ENCODE measurements at regions not wholly inside any gene's neighbourhood (a gene's known extent, or its start where the extent isn't known, plus 50 kb on each side); places are given as distances from the start of the nearest gene placed in this dataset.

DNA sequence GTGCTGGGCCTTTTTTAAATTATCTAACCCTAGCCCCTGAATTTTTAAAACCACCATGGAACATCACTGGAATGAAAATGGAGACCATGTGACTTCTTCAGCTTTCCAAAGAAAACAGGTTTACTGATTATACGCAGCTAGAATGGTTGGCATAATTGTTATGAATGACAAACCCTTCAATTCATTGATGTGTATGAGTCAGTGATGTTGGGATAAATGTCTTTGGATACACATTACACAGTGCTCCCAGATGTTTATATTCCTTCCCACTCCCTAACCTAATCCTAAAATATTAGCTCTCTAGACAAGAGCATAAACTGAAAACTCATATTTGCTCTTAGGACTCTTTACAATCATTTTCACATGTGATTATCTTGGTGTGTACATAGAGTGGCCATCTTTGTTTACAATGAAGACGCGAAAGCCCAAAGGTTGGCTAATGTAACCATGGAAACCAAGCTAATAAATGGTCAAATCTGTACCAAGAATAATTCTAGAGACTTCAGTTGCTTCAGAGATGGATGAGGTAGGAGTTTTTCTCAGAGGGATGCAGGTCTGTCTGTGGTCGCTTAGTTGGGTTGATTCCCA lies 131.2 kb upstream of the HMHB1 start:
- no peak overlapping the region for H3K9ac ChIP-seq
- no peaks in the 10 kb centered on the region for H3K27me3 ChIP-seq (ENCODE audit: insufficient read depth, low read depth)
- H2AFZ ChIP-seq (ENCODE audit: low read depth): no peak overlapping the region
- H3K27ac ChIP-seq: no peak overlapping the region
- no peaks in the 10 kb centered on the region for H4K20me1 ChIP-seq (ENCODE audit: insufficient read depth)
- H3K4me2 ChIP-seq: no peak overlapping the region
- H3K4me3 ChIP-seq (IDR thresholded peaks at IDR 0.05; ENCODE audit: insufficient read depth, low read depth, low read length): no peak overlapping the region
- TF ChIP-seq, protein P1, sequence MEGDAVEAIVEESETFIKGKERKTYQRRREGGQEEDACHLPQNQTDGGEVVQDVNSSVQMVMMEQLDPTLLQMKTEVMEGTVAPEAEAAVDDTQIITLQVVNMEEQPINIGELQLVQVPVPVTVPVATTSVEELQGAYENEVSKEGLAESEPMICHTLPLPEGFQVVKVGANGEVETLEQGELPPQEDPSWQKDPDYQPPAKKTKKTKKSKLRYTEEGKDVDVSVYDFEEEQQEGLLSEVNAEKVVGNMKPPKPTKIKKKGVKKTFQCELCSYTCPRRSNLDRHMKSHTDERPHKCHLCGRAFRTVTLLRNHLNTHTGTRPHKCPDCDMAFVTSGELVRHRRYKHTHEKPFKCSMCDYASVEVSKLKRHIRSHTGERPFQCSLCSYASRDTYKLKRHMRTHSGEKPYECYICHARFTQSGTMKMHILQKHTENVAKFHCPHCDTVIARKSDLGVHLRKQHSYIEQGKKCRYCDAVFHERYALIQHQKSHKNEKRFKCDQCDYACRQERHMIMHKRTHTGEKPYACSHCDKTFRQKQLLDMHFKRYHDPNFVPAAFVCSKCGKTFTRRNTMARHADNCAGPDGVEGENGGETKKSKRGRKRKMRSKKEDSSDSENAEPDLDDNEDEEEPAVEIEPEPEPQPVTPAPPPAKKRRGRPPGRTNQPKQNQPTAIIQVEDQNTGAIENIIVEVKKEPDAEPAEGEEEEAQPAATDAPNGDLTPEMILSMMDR (conservative IDR thresholded peaks at IDR 0.05; ENCODE audit: low read depth, low read length): no peak
- H3K79me2 ChIP-seq (ENCODE audit: insufficient read depth, low read depth): no peaks in the 10 kb centered on the region
- H3K36me3 ChIP-seq (ENCODE audit: insufficient read depth): no peaks in the 10 kb centered on the region
- peaks cover 3% of the 10 kb centered on the region for H3K4me1 ChIP-seq (ENCODE audit: low read depth, poor library complexity, severe bottlenecking)

DNA sequence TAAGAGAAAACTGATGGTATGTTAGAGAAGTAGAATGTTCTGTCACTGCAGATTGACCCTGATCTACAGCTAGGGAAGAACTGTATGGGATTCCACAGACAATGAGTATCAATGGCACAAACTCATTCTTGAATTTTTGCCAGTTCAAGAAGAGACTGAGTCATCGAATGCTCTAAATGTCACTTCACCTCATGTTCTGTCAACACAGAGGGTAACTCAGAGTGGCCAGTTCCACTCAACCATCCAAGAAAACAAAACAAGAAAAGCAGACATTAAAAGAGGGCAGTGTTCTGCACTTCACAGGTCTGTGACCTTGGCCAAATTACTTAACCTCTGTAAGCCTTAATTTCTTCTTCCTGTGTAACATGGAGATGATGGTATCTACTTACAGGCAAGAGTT lies 132.2 kb upstream of the HMHB1 start:
- TF ChIP-seq, protein P1 (conservative IDR thresholded peaks at IDR 0.05; ENCODE audit: low read depth, low read length): no peak
- Histone ChIP-seq H3K79me2 (ENCODE audit: insufficient read depth, low read depth) (no peaks in the 10 kb centered on the region), H3K4me2 (no peak overlapping the region), H4K20me1 (ENCODE audit: insufficient read depth) (no peaks in the 10 kb centered on the region), H3K27ac (no peak overlapping the region), H3K9ac (no peak overlapping the region), H3K36me3 (ENCODE audit: insufficient read depth) (no peaks in the 10 kb centered on the region), H3K4me3 (IDR thresholded peaks at IDR 0.05; ENCODE audit: insufficient read depth, low read depth, low read length) (no peak overlapping the region), H3K4me1 (ENCODE audit: low read depth, poor library complexity, severe bottlenecking) (peaks cover 3% of the 10 kb centered on the region), H2AFZ (ENCODE audit: low read depth) (no peak overlapping the region), H3K27me3 (ENCODE audit: insufficient read depth, low read depth) (no peaks in the 10 kb centered on the region)

GRCh38 chr5:143678148-143678905 lies 133.6 kb upstream of the HMHB1 start:
- H3K4me1 ChIP-seq (ENCODE audit: low read depth, poor library complexity, severe bottlenecking): peaks cover 3% of the 10 kb centered on the region
- H3K79me2 ChIP-seq (ENCODE audit: insufficient read depth, low read depth): no peaks in the 10 kb centered on the region
- H3K4me3 ChIP-seq (IDR thresholded peaks at IDR 0.05; ENCODE audit: insufficient read depth, low read depth, low read length): no peak overlapping the region
- no peaks in the 10 kb centered on the region for H4K20me1 ChIP-seq (ENCODE audit: insufficient read depth)
- H2AFZ ChIP-seq (ENCODE audit: low read depth): no peak overlapping the region
- no peaks in the 10 kb centered on the region for H3K36me3 ChIP-seq (ENCODE audit: insufficient read depth)
- H3K4me2 ChIP-seq: no peak overlapping the region
- H3K27ac ChIP-seq: no peak overlapping the region
- H3K9ac ChIP-seq: no peak overlapping the region
- no peaks in the 10 kb centered on the region for H3K27me3 ChIP-seq (ENCODE audit: insufficient read depth, low read depth)
- TF ChIP-seq, protein P1 (conservative IDR thresholded peaks at IDR 0.05; ENCODE audit: low read depth, low read length): no peak

DNA sequence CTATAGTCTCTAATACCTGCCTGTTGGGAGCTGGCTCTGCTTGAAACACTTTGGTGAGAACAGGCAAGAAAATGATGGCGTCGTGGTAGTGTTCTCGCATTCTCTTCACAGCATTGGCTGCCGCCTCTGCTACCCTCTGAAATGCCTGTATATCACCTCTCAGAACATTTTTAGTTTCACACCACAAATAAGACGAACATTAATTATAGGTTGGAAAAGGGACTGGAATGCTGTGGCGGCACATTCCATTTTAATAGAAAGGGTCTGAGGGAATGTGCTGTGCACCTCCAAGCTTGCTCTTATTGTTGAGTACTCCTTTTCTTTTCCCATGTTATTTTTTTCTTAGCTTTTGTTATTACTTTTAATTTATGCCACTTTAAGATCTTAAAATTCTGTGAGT lies 134.6 kb upstream of the HMHB1 start:
- H2AFZ ChIP-seq (ENCODE audit: low read depth): no peak overlapping the region
- no peaks in the 10 kb centered on the region for H3K36me3 ChIP-seq (ENCODE audit: insufficient read depth)
- H3K9ac ChIP-seq: no peak overlapping the region
- TF ChIP-seq, protein P1 (conservative IDR thresholded peaks at IDR 0.05; ENCODE audit: low read depth, low read length): no peak
- peaks cover 3% of the 10 kb centered on the region for H3K4me1 ChIP-seq (ENCODE audit: low read depth, poor library complexity, severe bottlenecking)
- H3K79me2 ChIP-seq (ENCODE audit: insufficient read depth, low read depth): no peaks in the 10 kb centered on the region
- no peaks in the 10 kb centered on the region for H4K20me1 ChIP-seq (ENCODE audit: insufficient read depth)
- no peak overlapping the region for H3K4me3 ChIP-seq (IDR thresholded peaks at IDR 0.05; ENCODE audit: insufficient read depth, low read depth, low read length)
- H3K27ac ChIP-seq: no peak overlapping the region
- H3K27me3 ChIP-seq (ENCODE audit: insufficient read depth, low read depth): no peaks in the 10 kb centered on the region
- H3K4me2 ChIP-seq: no peak overlapping the region
